SK-N-MC (cell line): ENCODE measurements at regions not wholly inside any gene's neighbourhood (a gene's known extent, or its start where the extent isn't known, plus 50 kb on each side); places are given as distances from the start of the nearest gene placed in this dataset.

Experiments
- DNase-seq: peaks from one replicate; pipeline ENCODE4 v3.0.0-alpha.2; 2011; ENCODE audit warnings: low read depth, low spot score
- H3K27ac ChIP-seq: fragments of 200-600 bp; sonication (generic); 2 replicates; pipeline ENCODE4 v1.5.1; 2016; ENCODE audit warnings: mixed run types
- H3K36me3 ChIP-seq: fragments of 200-600 bp; sonication (generic); 2 replicates; pipeline ENCODE4 v1.6.1; 2017; ENCODE audit warnings: antibody characterized with exemption, low read length, mixed read lengths; ENCODE audit not compliant: insufficient read depth
- H3K4me3 ChIP-seq: fragments of 200-600 bp; sonication (generic); 2 replicates; pipeline ENCODE4 v1.5.1; 2016
- H3K9ac ChIP-seq: fragments of 200-600 bp; sonication (generic); 2 replicates; pipeline ENCODE4 v1.8.0; 2017; ENCODE audit warnings: mixed run types, mixed read lengths; ENCODE audit not compliant: insufficient read length
- H3K9me3 ChIP-seq: fragments of 200-600 bp; sonication (generic); 2 replicates; pipeline ENCODE4 v1.6.1; 2017; ENCODE audit warnings: low read depth, mild to moderate bottlenecking, antibody characterized with exemption, low read length, moderate library complexity, mixed read lengths
- EZH2 ChIP-seq: fragments of 200-600 bp; sonication (generic); IDR thresholded peaks from one replicate; pipeline ENCODE4 v1.6.1; 2017; ENCODE audit warnings: antibody characterized with exemption
- FOXP2 ChIP-seq: optimal IDR thresholded peaks from 2 replicates; pipeline ENCODE3; 2011; ENCODE audit warnings: mild to moderate bottlenecking, moderate library complexity; ENCODE audit not compliant: insufficient read depth; ENCODE audit errors: extremely low read length, control extremely low read depth
- POLR2AphosphoS5 ChIP-seq: IDR thresholded peaks from 2 replicates; pipeline ENCODE4 v1.6.1; 2012; ENCODE audit warnings: mild to moderate bottlenecking, low read depth, low read length, borderline replicate concordance

- Histone ChIP-seq H3K9ac (no peak overlapping the region), H3K4me3 (no peak overlapping the region), H3K27ac (no peak overlapping the region), H3K9me3 (no peaks in the 10 kb centered on the region), H3K36me3 (no peaks in the 10 kb centered on the region)
- TF ChIP-seq EZH2: no peak
- TF ChIP-seq FOXP2: no peak
- TF ChIP-seq POLR2AphosphoS5: no peak
- DNase-seq: no peak
Observed at GRCh38 chr4:141783770-141784169, 147.4 kb downstream of the IL15 start.

GRCh38 chr4:141786946-141787345, 150.6 kb downstream of the IL15 start:
- H3K36me3 ChIP-seq: no peaks in the 10 kb centered on the region
- H3K27ac ChIP-seq: no peak overlapping the region
- TF ChIP-seq POLR2AphosphoS5 (no peak), EZH2 (no peak)

GRCh38 chr4:141788169-141788915, 152.0 kb downstream of the IL15 start:
- H3K9ac ChIP-seq: no peak overlapping the region
- H3K9me3 ChIP-seq: no peaks in the 10 kb centered on the region
- no peak for DNase-seq
- H3K4me3 ChIP-seq: no peak overlapping the region
- no peaks in the 10 kb centered on the region for H3K36me3 ChIP-seq
- no peak overlapping the region for H3K27ac ChIP-seq
- TF ChIP-seq POLR2AphosphoS5 (no peak), EZH2 (no peak), FOXP2 (no peak)

More at GRCh38 chr4:141786946-141787345, 150.6 kb downstream of the IL15 start:
- no peak overlapping the region for H3K4me3 ChIP-seq
- H3K9me3 ChIP-seq: no peaks in the 10 kb centered on the region
- no peak for DNase-seq
- no peak overlapping the region for H3K9ac ChIP-seq

GRCh38 chr4:141789716-141790115, 153.3 kb downstream of the IL15 start:
- Histone ChIP-seq H3K9ac (no peak overlapping the region), H3K9me3 (no peaks in the 10 kb centered on the region), H3K27ac (no peak overlapping the region), H3K4me3 (no peak overlapping the region), H3K36me3 (no peaks in the 10 kb centered on the region)
- no peak for DNase-seq
- TF ChIP-seq EZH2: no peak

GRCh38 chr4:141792164-141792563, 155.8 kb downstream of the IL15 start:
- no peaks in the 10 kb centered on the region for H3K36me3 ChIP-seq
- TF ChIP-seq FOXP2: no peak
- no peak for TF ChIP-seq EZH2
- TF ChIP-seq POLR2AphosphoS5: no peak
- no peak overlapping the region for H3K27ac ChIP-seq
- no peaks in the 10 kb centered on the region for H3K9me3 ChIP-seq
- H3K9ac ChIP-seq: no peak overlapping the region
- H3K4me3 ChIP-seq: no peak overlapping the region
- no peak for DNase-seq

GRCh38 chr4:141797966-141798365, 161.6 kb downstream of the IL15 start:
- Histone ChIP-seq H3K27ac (no peak overlapping the region), H3K9ac (no peak overlapping the region), H3K36me3 (no peaks in the 10 kb centered on the region), H3K4me3 (no peak overlapping the region), H3K9me3 (no peaks in the 10 kb centered on the region)
- DNase-seq: no peak
- TF ChIP-seq POLR2AphosphoS5 (no peak), EZH2 (no peak), FOXP2 (no peak)

- H3K9me3 ChIP-seq: no peaks in the 10 kb centered on the region
- H3K36me3 ChIP-seq: no peaks in the 10 kb centered on the region
- DNase-seq: no peak
- H3K9ac ChIP-seq: no peak overlapping the region
- H3K27ac ChIP-seq: peak overlapping the region; percentile 94; the same call in 1 of the 2 replicates
- H3K4me3 ChIP-seq: no peak overlapping the region
- no peak for TF ChIP-seq EZH2
- TF ChIP-seq FOXP2: no peak
- TF ChIP-seq POLR2AphosphoS5: no peak
Observed at GRCh38 chr4:141801558-141801957, 165.2 kb downstream of the IL15 start.

GRCh38 chr4:141802333-141802732, 165.9 kb downstream of the IL15 start:
- Histone ChIP-seq H3K36me3 (no peaks in the 10 kb centered on the region), H3K9me3 (no peaks in the 10 kb centered on the region), H3K4me3 (peak overlapping the region; percentile 67), H3K9ac (peak overlapping the region; percentile 38), H3K27ac (peak overlapping the region; percentile 94)
- TF ChIP-seq EZH2: no peak
- TF ChIP-seq POLR2AphosphoS5: no peak
- TF ChIP-seq FOXP2: no peak
- peak; percentile 65 for DNase-seq

GRCh38 chr4:141804836-141805235, 168.5 kb downstream of the IL15 start:
- H3K9ac ChIP-seq: no peak overlapping the region
- H3K9me3 ChIP-seq: no peaks in the 10 kb centered on the region
- no peak overlapping the region for H3K27ac ChIP-seq
- DNase-seq: no peak
- H3K4me3 ChIP-seq: no peak overlapping the region
- no peaks in the 10 kb centered on the region for H3K36me3 ChIP-seq
- TF ChIP-seq POLR2AphosphoS5 (no peak), EZH2 (no peak), FOXP2 (no peak)
